ENCODE measurements at regions not wholly inside any gene's neighbourhood (a gene's known extent, or its start where the extent isn't known, plus 50 kb on each side); places are given as distances from the start of the nearest gene placed in this dataset.
"Not testable (repeated sequence)": the region's sequence is repeated elsewhere in the genome, so short reads cannot be mapped to it uniquely, and the experiment has no call there.

DNA sequence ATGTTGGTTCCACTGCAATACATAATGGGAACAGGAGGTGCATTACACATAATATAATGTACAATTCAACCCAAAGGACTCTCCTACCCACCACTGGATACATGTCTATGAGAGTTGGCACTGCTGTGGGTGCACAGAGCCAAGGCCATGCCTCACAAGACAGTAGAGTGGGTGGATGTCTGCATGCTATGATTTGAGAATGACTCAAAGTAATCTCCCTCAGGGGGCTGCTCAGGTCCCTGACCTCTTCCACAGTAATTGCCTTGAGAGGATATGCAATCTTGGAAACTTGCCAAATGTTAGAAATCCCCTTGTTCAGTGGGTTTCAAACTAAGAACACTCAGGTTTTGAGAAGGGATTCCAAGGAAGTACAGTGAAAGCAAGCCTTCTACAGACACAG, 79.0 kb downstream of the ANKEF1 start:
- Histone ChIP-seq H2BK5ac (ENCODE audit: low read depth, low read length, poor library complexity) (no peak overlapping the region), H2BK120ac (ENCODE audit: insufficient read depth, low read length, poor library complexity) (no peak overlapping the region), H3K4ac (ENCODE audit: low read depth, low read length) (no peak overlapping the region), H3K18ac (ENCODE audit: low read length) (no peak overlapping the region), H3K36me3 (ENCODE audit: control insufficient read depth in 1 of 2, insufficient read depth in 2 of 2, low read length in 2 of 2) (no peaks in the 10 kb centered on the region), H3K79me1 (ENCODE audit: low read length) (peaks cover 2% of the 10 kb centered on the region), H3K4me2 (ENCODE audit: low read length) (no peak overlapping the region), H4K8ac (ENCODE audit: low read depth, low read length) (no peak overlapping the region), H3K14ac (ENCODE audit: low read length) (no peak overlapping the region), H3K4me1 (ENCODE audit: control insufficient read depth in 1 of 2, insufficient read depth in 2 of 2, low read length in 2 of 2) (peaks cover 0 to 4% of the 10 kb centered on the region in 2 experiments), H3K9ac (ENCODE audit: low read length) (no peak overlapping the region), H4K91ac (ENCODE audit: low read depth, low read length) (no peak overlapping the region), H3K79me2 (ENCODE audit: control insufficient read depth, insufficient read depth, low read length, poor library complexity) (no peaks in the 10 kb centered on the region), H2AK5ac (ENCODE audit: low read length) (no peak overlapping the region), H4K12ac (ENCODE audit: low read depth, low read length) (no peak overlapping the region), H3K4me3 (ENCODE audit: low read depth, low read length) (no peak overlapping the region), H3K27ac (ENCODE audit: low read depth, low read length) (no peak overlapping the region), H3K27me3 (ENCODE audit: insufficient read depth, low read length) (no peaks in the 10 kb centered on the region), H3K9me3 (ENCODE audit: insufficient read depth, low read depth, low read length) (no peaks in the 10 kb centered on the region), H2BK12ac (ENCODE audit: low read length) (no peak overlapping the region), H3K23ac (ENCODE audit: low read length) (no peak overlapping the region), H2AFZ (ENCODE audit: insufficient read depth, low read length, poor library complexity) (no peak overlapping the region)
- no peak for DNase-seq

DNA sequence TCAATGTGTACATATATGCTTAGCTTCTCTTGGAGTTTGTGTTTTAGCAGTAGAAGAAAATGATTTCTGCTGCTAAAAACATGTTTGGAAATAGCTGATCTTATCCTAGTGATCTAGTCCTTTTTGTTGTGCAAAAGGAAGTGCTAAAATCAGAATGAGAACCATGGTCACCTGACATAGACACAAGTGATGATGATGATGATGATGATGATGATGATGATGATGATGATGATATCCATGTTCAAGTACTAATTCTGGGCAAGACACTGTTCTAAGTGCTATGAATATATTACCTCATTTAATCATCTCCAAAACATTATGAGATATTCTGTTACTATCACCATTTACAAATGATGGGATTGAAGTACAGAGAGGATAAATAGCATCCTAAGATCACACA, 79.8 kb downstream of the ANKEF1 start:
- Histone ChIP-seq H3K27me3 (ENCODE audit: insufficient read depth, low read length) (no peaks in the 10 kb centered on the region), H2AFZ (ENCODE audit: insufficient read depth, low read length, poor library complexity) (no peak overlapping the region), H3K18ac (ENCODE audit: low read length) (no peak overlapping the region), H3K4me3 (ENCODE audit: low read depth, low read length) (no peak overlapping the region), H4K91ac (ENCODE audit: low read depth, low read length) (no peak overlapping the region), H3K36me3 (ENCODE audit: control insufficient read depth in 1 of 2, insufficient read depth in 2 of 2, low read length in 2 of 2) (no peaks in the 10 kb centered on the region), H3K9ac (ENCODE audit: low read length) (no peak overlapping the region), H3K79me1 (ENCODE audit: low read length) (peaks cover 4% of the 10 kb centered on the region), H2AK5ac (ENCODE audit: low read length) (no peak overlapping the region), H2BK120ac (ENCODE audit: insufficient read depth, low read length, poor library complexity) (no peak overlapping the region), H3K4ac (ENCODE audit: low read depth, low read length) (no peak overlapping the region), H3K14ac (ENCODE audit: low read length) (no peak overlapping the region), H3K79me2 (ENCODE audit: control insufficient read depth, insufficient read depth, low read length, poor library complexity) (no peaks in the 10 kb centered on the region), H4K8ac (ENCODE audit: low read depth, low read length) (no peak overlapping the region), H3K27ac (ENCODE audit: low read depth, low read length) (no peak overlapping the region), H3K9me3 (ENCODE audit: insufficient read depth, low read depth, low read length) (no peaks in the 10 kb centered on the region), H2BK5ac (ENCODE audit: low read depth, low read length, poor library complexity) (no peak overlapping the region), H4K12ac (ENCODE audit: low read depth, low read length) (no peak overlapping the region), H3K4me2 (ENCODE audit: low read length) (no peak overlapping the region), H3K23ac (ENCODE audit: low read length) (no peak overlapping the region), H3K4me1 (ENCODE audit: control insufficient read depth in 1 of 2, insufficient read depth in 2 of 2, low read length in 2 of 2) (peaks cover 0 to 4% of the 10 kb centered on the region in 2 experiments), H2BK12ac (ENCODE audit: low read length) (no peak overlapping the region)
- DNase-seq: no peak

DNA sequence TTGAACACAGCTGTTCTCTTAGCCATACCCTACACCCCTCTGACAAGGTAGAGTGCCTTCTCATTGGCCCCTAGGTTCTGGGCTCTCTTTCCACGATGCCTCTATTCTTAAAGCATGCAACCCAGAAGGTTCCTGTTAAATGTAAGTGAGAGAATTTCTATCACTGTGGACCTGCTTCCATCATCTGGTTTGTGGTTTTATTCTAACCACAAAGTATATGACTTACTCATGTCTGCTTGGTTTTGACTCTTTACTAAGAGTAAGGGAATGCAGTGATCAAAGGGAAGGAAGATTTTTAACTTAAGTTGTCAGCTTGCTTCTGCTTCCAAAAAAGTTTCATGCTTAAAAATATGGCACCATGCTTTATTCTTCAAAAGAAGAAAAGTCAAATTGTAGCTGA, 80.2 kb downstream of the ANKEF1 start:
- Histone ChIP-seq H3K9me3 (ENCODE audit: insufficient read depth, low read depth, low read length) (no peaks in the 10 kb centered on the region), H3K14ac (ENCODE audit: low read length) (no peak overlapping the region), H3K18ac (ENCODE audit: low read length) (no peak overlapping the region), H3K4me2 (ENCODE audit: low read length) (no peak overlapping the region), H2BK12ac (ENCODE audit: low read length) (no peak overlapping the region), H3K4ac (ENCODE audit: low read depth, low read length) (no peak overlapping the region), H4K12ac (ENCODE audit: low read depth, low read length) (no peak overlapping the region), H3K36me3 (ENCODE audit: control insufficient read depth in 1 of 2, insufficient read depth in 2 of 2, low read length in 2 of 2) (no peaks in the 10 kb centered on the region), H2BK5ac (ENCODE audit: low read depth, low read length, poor library complexity) (no peak overlapping the region), H3K4me1 (ENCODE audit: control insufficient read depth in 1 of 2, insufficient read depth in 2 of 2, low read length in 2 of 2) (peaks cover 0 to 4% of the 10 kb centered on the region in 2 experiments), H3K27me3 (ENCODE audit: insufficient read depth, low read length) (no peaks in the 10 kb centered on the region), H3K79me2 (ENCODE audit: control insufficient read depth, insufficient read depth, low read length, poor library complexity) (no peaks in the 10 kb centered on the region), H3K4me3 (ENCODE audit: low read depth, low read length) (no peak overlapping the region), H2AFZ (ENCODE audit: insufficient read depth, low read length, poor library complexity) (no peak overlapping the region), H2BK120ac (ENCODE audit: insufficient read depth, low read length, poor library complexity) (no peak overlapping the region), H3K9ac (ENCODE audit: low read length) (no peak overlapping the region), H3K27ac (ENCODE audit: low read depth, low read length) (no peak overlapping the region), H2AK5ac (ENCODE audit: low read length) (no peak overlapping the region), H4K91ac (ENCODE audit: low read depth, low read length) (no peak overlapping the region), H3K23ac (ENCODE audit: low read length) (no peak overlapping the region), H4K8ac (ENCODE audit: low read depth, low read length) (no peak overlapping the region), H3K79me1 (ENCODE audit: low read length) (peaks cover 4% of the 10 kb centered on the region)
- WGBS (ENCODE audit: extremely low coverage, insufficient coverage, insufficient read length): no CpG with 5 or more reads among the region's 1 CpG
- DNase-seq: no peak

DNA sequence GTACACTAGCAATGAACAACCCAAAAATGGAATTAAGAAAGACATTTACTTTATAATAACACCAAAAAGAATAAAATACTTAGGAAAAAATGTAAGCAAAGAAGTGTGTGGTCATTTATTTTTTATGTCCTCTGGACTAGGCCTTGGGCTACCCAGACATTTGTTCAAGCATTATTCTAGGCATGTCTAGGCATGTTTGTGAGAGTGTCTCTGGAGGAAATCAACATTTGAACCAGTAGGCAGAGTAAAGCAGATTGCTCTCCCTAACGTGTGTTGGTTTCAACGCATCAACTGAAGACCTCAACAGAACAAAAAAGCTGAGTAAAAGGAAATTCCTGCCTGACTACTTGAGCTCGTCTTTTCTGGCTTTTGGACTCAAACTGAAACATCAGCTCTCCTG, 84.5 kb downstream of the ANKEF1 start:
- no peak for DNase-seq
- Histone ChIP-seq H3K4me3 (ENCODE audit: low read depth, low read length) (no peak overlapping the region), H3K23ac (ENCODE audit: low read length) (no peak overlapping the region), H2AK5ac (ENCODE audit: low read length) (no peak overlapping the region), H3K9ac (ENCODE audit: low read length) (no peak overlapping the region), H2BK12ac (ENCODE audit: low read length) (no peak overlapping the region), H3K36me3 (ENCODE audit: control insufficient read depth in 1 of 2, insufficient read depth in 2 of 2, low read length in 2 of 2) (no peaks in the 10 kb centered on the region), H3K14ac (ENCODE audit: low read length) (no peak overlapping the region), H4K12ac (ENCODE audit: low read depth, low read length) (no peak overlapping the region), H3K18ac (ENCODE audit: low read length) (no peak overlapping the region), H3K4me1 (ENCODE audit: control insufficient read depth in 1 of 2, insufficient read depth in 2 of 2, low read length in 2 of 2) (peaks cover 0 to 4% of the 10 kb centered on the region in 2 experiments), H3K4ac (ENCODE audit: low read depth, low read length) (no peak overlapping the region), H2BK120ac (ENCODE audit: insufficient read depth, low read length, poor library complexity) (no peak overlapping the region), H3K27ac (ENCODE audit: low read depth, low read length) (peak overlapping the region; percentile 70), H3K79me1 (ENCODE audit: low read length) (peaks cover 4% of the 10 kb centered on the region), H3K27me3 (ENCODE audit: insufficient read depth, low read length) (no peaks in the 10 kb centered on the region), H3K9me3 (ENCODE audit: insufficient read depth, low read depth, low read length) (peaks cover 3% of the 10 kb centered on the region), H2AFZ (ENCODE audit: insufficient read depth, low read length, poor library complexity) (no peak overlapping the region), H3K79me2 (ENCODE audit: control insufficient read depth, insufficient read depth, low read length, poor library complexity) (no peaks in the 10 kb centered on the region), H2BK5ac (ENCODE audit: low read depth, low read length, poor library complexity) (peak overlapping the region; percentile 46), H4K91ac (ENCODE audit: low read depth, low read length) (peak overlapping the region; percentile 43), H3K4me2 (ENCODE audit: low read length) (no peak overlapping the region), H4K8ac (ENCODE audit: low read depth, low read length) (no peak overlapping the region)
- WGBS (ENCODE audit: extremely low coverage, insufficient coverage, insufficient read length): no CpG with 5 or more reads among the region's 3 CpGs

- H3K4ac ChIP-seq (ENCODE audit: low read depth, low read length); H2AK5ac ChIP-seq (ENCODE audit: low read length); H2AFZ ChIP-seq (ENCODE audit: insufficient read depth, low read length, poor library complexity); H3K27me3 ChIP-seq (ENCODE audit: insufficient read depth, low read length); H3K4me2 ChIP-seq (ENCODE audit: low read length); H3K18ac ChIP-seq (ENCODE audit: low read length); DNase-seq; H3K36me3 ChIP-seq (ENCODE audit: control insufficient read depth in 1 of 2, insufficient read depth in 2 of 2, low read length in 2 of 2); H2BK12ac ChIP-seq (ENCODE audit: low read length); H3K14ac ChIP-seq (ENCODE audit: low read length); H2BK120ac ChIP-seq (ENCODE audit: insufficient read depth, low read length, poor library complexity); H3K23ac ChIP-seq (ENCODE audit: low read length); H2BK5ac ChIP-seq (ENCODE audit: low read depth, low read length, poor library complexity); H3K9ac ChIP-seq (ENCODE audit: low read length); H3K9me3 ChIP-seq (ENCODE audit: insufficient read depth, low read depth, low read length); H3K79me1 ChIP-seq (ENCODE audit: low read length); H4K91ac ChIP-seq (ENCODE audit: low read depth, low read length); H3K4me3 ChIP-seq (ENCODE audit: low read depth, low read length); H3K79me2 ChIP-seq (ENCODE audit: control insufficient read depth, insufficient read depth, low read length, poor library complexity); H3K27ac ChIP-seq (ENCODE audit: low read depth, low read length); H3K4me1 ChIP-seq (ENCODE audit: control insufficient read depth in 1 of 2, insufficient read depth in 2 of 2, low read length in 2 of 2); H4K8ac ChIP-seq (ENCODE audit: low read depth, low read length); H4K12ac ChIP-seq (ENCODE audit: low read depth, low read length): not testable (repeated sequence)
- no CpG with 5 or more reads among the region's 3 CpGs for WGBS (ENCODE audit: extremely low coverage, insufficient coverage, insufficient read length)
These were observed 90.1 kb downstream of the ANKEF1 start for GRCh38 chr20:10124883-10125282.

Measured in trophoblast cell (in vitro differentiated cells and primary cell).